PFSK-1 (cell line): ENCODE measurements at regions not wholly inside any gene's neighbourhood (a gene's known extent, or its start where the extent isn't known, plus 50 kb on each side); places are given as distances from the start of the nearest gene placed in this dataset.

Source experiments
- FOXP2 ChIP-seq: optimal IDR thresholded peaks from 2 replicates; pipeline ENCODE3; 2011; ENCODE audit warnings: borderline replicate concordance, control low read depth, inconsistent platforms; ENCODE audit not compliant: insufficient read depth; ENCODE audit errors: extremely low read length, extremely low read depth
- POLR2AphosphoS5 ChIP-seq: IDR thresholded peaks from 2 replicates; pipeline ENCODE4 v1.6.1; 2012; ENCODE audit warnings: low read depth, mild to moderate bottlenecking, control low read depth, low read length, moderate library complexity
- REST ChIP-seq, 2 experiments: IDR thresholded peaks; 2 replicates each; pipeline versions ENCODE4 v1.6.1 to v1.8.0; 2011 to 2012; ENCODE audit warnings: low read depth in 2 of 2, low read length in 2 of 2, control low read depth in 1 of 2, inconsistent platforms in 1 of 2, mild to moderate bottlenecking in 1 of 2, moderate library complexity in 1 of 2; ENCODE audit not compliant: insufficient read depth in 1 of 2
- SIN3A ChIP-seq: IDR thresholded peaks from 2 replicates; pipeline ENCODE4 v1.6.1; 2012; ENCODE audit warnings: mild to moderate bottlenecking, low read length, moderate library complexity, borderline replicate concordance; ENCODE audit not compliant: insufficient read depth
- TAF1 ChIP-seq: IDR thresholded peaks from 2 replicates; pipeline ENCODE4 v1.6.1; 2012; ENCODE audit warnings: low read length, control low read depth, borderline replicate concordance; ENCODE audit not compliant: insufficient read depth

DNA sequence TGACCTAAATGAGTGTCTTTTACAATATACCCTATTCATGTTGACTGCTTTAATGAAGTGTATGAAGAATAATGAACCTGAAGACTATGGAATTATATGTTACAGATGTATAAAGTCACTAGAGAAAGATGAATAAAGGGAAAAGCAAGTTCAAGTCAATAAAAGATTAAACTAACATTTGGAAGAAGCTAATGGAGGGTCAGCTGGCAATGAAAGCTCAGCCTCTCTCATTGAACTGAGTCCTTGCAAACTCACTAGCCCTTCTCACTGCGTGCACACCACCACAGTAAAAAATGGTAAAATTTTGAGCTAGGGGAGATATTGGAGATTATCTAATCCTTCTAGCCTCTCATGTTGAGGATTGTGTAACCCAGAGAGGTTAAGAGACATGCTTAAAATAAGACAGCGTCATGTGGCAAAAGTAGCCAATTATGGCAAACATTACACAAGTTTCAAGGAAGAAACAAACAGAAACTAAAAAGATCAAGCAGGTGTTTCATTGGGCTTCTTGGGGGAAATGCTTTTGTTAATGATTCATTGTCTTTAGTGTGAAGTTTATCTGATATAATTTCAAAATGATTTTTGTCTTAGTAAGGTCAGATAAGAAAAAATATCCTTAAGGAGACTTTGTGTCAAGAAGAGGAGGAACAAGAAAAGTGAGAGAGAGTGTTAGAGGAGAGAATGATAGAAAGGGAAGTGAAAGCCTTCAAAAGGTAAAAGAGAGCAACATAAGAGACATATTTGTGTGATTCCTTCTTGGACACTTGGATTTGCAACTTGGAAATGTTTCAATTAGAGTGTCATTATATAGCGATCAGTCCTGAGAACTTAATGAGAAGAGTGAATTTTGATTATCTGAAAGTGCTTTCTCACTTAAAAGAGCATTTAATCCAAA is 893.7 kb upstream of the FAM98A start:
- no peak for TF ChIP-seq FOXP2
- TF ChIP-seq SIN3A = no peak
- no peak for TF ChIP-seq TAF1
- no peak for TF ChIP-seq REST (IDR thresholded peaks at IDR 0.05; ENCODE audit: insufficient read depth in 1 of 2, low read depth in 2 of 2, low read length in 2 of 2)
- no peak for TF ChIP-seq POLR2AphosphoS5

- TF ChIP-seq REST (IDR thresholded peaks at IDR 0.05; ENCODE audit: insufficient read depth in 1 of 2, low read depth in 2 of 2, low read length in 2 of 2) (no peak), TAF1 (no peak), POLR2AphosphoS5 (no peak), FOXP2 (no peak)
Observed at GRCh38 chr2:34486965-34487364, 887.9 kb upstream of the FAM98A start.

- no peak for TF ChIP-seq TAF1
- TF ChIP-seq SIN3A = no peak
- no peak for TF ChIP-seq FOXP2
- TF ChIP-seq REST (IDR thresholded peaks at IDR 0.05; ENCODE audit: insufficient read depth in 1 of 2, low read depth in 2 of 2, low read length in 2 of 2) = no peak
- no peak for TF ChIP-seq POLR2AphosphoS5
Observed at GRCh38 chr2:34481542-34481941, 882.4 kb upstream of the FAM98A start.

GRCh38 chr2:34480366-34480765 is 881.3 kb upstream of the FAM98A start:
- no peak for TF ChIP-seq TAF1
- no peak for TF ChIP-seq REST (IDR thresholded peaks at IDR 0.05; ENCODE audit: insufficient read depth in 1 of 2, low read depth in 2 of 2, low read length in 2 of 2)
- no peak for TF ChIP-seq FOXP2
- no peak for TF ChIP-seq SIN3A
- TF ChIP-seq POLR2AphosphoS5 = no peak

- TF ChIP-seq FOXP2 (no peak), POLR2AphosphoS5 (no peak), TAF1 (no peak), SIN3A (no peak), REST (IDR thresholded peaks at IDR 0.05; ENCODE audit: insufficient read depth in 1 of 2, low read depth in 2 of 2, low read length in 2 of 2) (no peak)
Observed at GRCh38 chr2:34475156-34475555, 876.1 kb upstream of the FAM98A start.
